Left ventricle myocardium inferior (tissue), 1 donor: ENCODE measurements at regions not wholly inside any gene's neighbourhood (a gene's known extent, or its start where the extent isn't known, plus 50 kb on each side); places are given as distances from the start of the nearest gene placed in this dataset.

Source experiments
- DNase-seq: peaks from one replicate; pipeline ENCODE4 v3.0.0-alpha.2; 2020
- H3K27ac ChIP-seq: fragments of 200-600 bp; replicated peaks from 2 replicates; pipeline ENCODE4 v1.8.0; 2021
- H3K27me3 ChIP-seq: fragments of 200-600 bp; 2 replicates; pipeline ENCODE4 v1.8.0; 2021; ENCODE audit warnings: low read depth
- H3K36me3 ChIP-seq: fragments of 200-600 bp; 2 replicates; pipeline ENCODE4 v1.8.0; 2021
- H3K4me1 ChIP-seq: fragments of 200-600 bp; 2 replicates; pipeline ENCODE4 v1.8.0; 2021
- H3K4me3 ChIP-seq: fragments of 200-600 bp; 2 replicates; pipeline ENCODE4 v1.8.0; 2021; ENCODE audit warnings: mild to moderate bottlenecking, moderate library complexity
- H3K9me3 ChIP-seq: fragments of 200-600 bp; replicated peaks from 2 replicates; pipeline ENCODE4 v1.8.0; 2021
- intact Hi-C: fragments of 100-400 bp; cut with micrococcal nuclease; formaldehyde crosslinking; loops from one replicate; pipeline ENCODE4 v1.11.0; 2022
- TF ChIP-seq, protein P1 (sequence below): fragments of 200-600 bp; IDR thresholded peaks from 2 replicates; pipeline ENCODE4 v1.8.0; 2021; ENCODE audit warnings: antibody characterized with exemption, mild to moderate bottlenecking, borderline replicate concordance
- donor health status: DM: no; HTN: yes; CAD: no; lungs with severe emphysema.

DNA sequence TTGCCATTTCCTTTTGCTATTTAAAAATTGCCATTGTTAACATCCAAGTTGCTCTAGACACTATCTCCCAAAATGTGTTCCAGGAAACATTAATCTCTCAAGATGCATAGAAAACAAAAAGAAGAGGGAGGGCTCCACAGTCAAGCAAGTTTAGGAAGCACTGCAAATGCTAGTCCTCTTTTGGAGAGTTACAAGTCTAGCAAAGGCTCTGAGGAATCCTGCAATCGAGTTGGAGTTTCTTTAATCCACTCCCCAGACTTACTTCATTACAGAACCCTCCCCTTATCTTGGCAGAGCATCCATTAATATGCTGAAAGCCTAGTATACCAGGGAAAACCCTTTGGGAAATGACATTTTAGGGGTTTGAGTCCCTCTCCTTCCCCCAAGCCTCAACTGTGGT, 147.9 kb downstream of the SYF2 start:
- H3K27me3 ChIP-seq: peaks cover 43% of the 10 kb centered on the region
- H3K9me3 ChIP-seq: peaks cover 4% of the 10 kb centered on the region
- H3K4me1 ChIP-seq: no peaks in the 10 kb centered on the region
- no peak overlapping the region for H3K4me3 ChIP-seq
- intact Hi-C loops: no loop called here
- TF ChIP-seq, protein P1, sequence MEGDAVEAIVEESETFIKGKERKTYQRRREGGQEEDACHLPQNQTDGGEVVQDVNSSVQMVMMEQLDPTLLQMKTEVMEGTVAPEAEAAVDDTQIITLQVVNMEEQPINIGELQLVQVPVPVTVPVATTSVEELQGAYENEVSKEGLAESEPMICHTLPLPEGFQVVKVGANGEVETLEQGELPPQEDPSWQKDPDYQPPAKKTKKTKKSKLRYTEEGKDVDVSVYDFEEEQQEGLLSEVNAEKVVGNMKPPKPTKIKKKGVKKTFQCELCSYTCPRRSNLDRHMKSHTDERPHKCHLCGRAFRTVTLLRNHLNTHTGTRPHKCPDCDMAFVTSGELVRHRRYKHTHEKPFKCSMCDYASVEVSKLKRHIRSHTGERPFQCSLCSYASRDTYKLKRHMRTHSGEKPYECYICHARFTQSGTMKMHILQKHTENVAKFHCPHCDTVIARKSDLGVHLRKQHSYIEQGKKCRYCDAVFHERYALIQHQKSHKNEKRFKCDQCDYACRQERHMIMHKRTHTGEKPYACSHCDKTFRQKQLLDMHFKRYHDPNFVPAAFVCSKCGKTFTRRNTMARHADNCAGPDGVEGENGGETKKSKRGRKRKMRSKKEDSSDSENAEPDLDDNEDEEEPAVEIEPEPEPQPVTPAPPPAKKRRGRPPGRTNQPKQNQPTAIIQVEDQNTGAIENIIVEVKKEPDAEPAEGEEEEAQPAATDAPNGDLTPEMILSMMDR: no peak
- DNase-seq: no peak
- H3K36me3 ChIP-seq: no peaks in the 10 kb centered on the region
- H3K27ac ChIP-seq: no peak overlapping the region

DNA sequence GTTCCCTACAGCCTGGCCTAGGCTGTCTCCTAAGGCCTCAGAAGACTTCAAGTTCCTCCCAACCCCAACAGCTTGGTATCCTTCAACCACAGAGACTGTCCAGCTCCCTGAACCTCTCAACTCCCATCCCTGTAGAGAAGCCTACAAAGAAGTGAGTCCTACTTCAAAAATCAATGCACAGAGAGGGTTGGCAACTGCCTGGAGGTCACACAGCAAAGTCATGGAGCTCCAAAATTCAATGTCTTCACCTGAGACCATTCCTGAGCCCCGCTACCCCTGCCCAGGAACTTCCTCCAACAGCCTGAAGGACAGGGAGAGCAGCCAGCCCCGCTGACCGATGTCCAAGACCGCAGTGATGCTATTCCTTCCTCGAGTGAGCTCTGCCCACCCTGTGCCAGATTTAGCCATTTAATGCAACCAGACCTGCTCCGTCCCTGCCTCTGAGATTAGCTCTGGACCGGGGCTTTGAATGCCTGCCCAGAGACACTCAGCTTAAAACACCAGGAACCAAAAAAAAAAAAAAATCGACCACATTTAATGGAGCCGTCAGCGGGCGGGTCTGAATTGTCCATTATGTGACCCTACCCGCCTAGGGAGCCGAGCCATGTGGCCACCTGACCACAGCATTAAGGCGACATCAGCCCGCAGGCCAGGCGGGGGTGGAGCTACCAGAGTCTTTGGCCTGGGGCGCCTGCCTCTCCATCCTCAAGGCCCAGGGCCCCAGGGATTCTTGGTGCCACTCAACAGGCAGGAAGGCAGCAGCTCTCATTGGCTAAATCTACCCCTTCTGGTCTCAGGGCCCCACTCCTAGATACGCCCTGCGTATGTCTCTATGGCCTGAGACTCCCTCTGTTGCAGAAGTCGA, 148.6 kb downstream of the SYF2 start:
- intact Hi-C loops: no loop called here

DNA sequence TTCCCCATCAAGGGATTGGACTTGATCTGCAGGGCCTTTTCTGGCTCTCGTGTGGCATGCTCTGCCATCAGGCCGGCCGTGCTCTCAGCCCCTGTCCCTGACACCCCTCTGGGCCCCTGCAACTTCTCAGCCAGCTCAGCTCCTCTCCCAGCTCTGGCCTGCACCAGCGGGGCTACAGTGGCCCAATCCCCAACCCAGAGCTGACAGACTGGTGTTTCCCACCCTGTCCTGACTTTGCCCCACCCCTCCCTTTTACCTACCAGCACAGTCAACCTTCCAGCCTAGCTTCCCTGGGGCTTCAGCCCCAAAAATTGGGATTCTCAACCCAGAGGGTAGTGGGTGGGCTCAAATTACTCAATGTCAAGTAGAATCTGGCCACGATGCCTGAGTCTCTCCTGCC, 149.3 kb downstream of the SYF2 start:
- H3K4me1 ChIP-seq: no peaks in the 10 kb centered on the region
- H3K27me3 ChIP-seq: peaks cover 29% of the 10 kb centered on the region
- TF ChIP-seq, protein P1: no peak
- H3K36me3 ChIP-seq: no peaks in the 10 kb centered on the region
- no peak overlapping the region for H3K4me3 ChIP-seq
- intact Hi-C loops: no loop called here
- no peak for DNase-seq
- peaks cover 16% of the 10 kb centered on the region for H3K9me3 ChIP-seq
- H3K27ac ChIP-seq: no peak overlapping the region

More for the DNA sequence above, 148.6 kb downstream of the SYF2 start:
- Histone ChIP-seq H3K9me3 (peaks cover 11% of the 10 kb centered on the region), H3K27me3 (peaks cover 36% of the 10 kb centered on the region), H3K4me3 (no peak overlapping the region), H3K4me1 (no peaks in the 10 kb centered on the region), H3K36me3 (no peaks in the 10 kb centered on the region), H3K27ac (no peak overlapping the region)
- TF ChIP-seq, protein P1: no peak
- no peak for DNase-seq

DNA sequence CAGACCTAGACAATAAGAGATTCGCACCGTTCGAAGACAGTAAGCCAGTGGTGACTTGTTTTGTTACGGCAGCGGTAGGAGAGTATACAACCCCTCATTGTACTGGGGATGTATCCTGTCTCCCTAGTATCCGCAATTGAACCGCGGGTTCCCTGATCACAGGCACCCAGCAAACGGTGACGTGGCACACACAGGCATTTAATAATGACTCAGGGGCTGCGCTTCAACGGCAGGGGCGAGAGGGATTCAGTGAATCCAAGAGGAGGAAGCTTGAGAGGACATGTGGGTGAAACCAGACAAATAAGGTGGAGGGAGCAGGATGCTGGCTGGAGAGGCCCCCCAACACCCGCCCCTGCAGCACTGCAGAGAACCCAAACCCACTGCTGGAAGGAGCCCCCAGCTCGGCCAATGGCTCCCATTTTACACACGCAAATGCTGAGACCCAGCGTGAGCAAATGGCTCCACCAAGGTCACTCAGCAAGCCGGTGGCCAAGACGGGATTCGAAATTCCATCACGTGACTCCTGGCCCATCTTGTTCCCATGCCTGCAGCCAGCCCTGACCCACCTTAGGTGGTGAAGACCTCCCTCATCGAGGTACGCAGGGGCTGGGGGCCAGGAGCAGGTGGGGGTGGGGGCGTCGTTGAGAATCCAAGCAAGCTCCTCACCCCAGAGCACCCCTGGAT, 149.9 kb downstream of the SYF2 start:
- Histone ChIP-seq H3K9me3 (peaks cover 22% of the 10 kb centered on the region), H3K4me1 (no peaks in the 10 kb centered on the region), H3K27ac (no peak overlapping the region), H3K4me3 (no peak overlapping the region), H3K27me3 (peaks cover 22% of the 10 kb centered on the region), H3K36me3 (no peaks in the 10 kb centered on the region)
- no peak for DNase-seq
- intact Hi-C loops: no loop called here
- TF ChIP-seq, protein P1: no peak

DNA sequence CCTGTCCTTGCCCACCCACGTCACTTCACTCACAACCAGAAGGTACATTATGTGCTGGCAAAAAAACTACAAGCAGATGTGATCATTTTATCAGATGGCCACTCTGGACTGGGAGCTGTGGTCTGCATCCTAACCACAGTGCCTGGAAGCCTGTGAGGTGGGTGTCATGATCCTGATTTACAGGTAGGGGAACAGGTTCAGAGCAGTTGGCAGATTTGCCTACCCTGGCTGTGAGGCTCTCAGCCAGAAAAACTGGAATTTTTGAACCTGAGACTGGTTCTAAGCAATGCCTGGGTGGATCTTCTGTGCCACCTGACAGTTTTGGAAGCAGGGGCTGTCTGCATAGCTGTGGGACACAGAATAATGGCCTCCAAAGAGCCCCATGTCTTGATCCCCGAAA, 150.8 kb downstream of the SYF2 start:
- Histone ChIP-seq H3K9me3 (peaks cover 30% of the 10 kb centered on the region), H3K27ac (no peak overlapping the region), H3K36me3 (no peaks in the 10 kb centered on the region), H3K27me3 (peaks cover 14% of the 10 kb centered on the region), H3K4me3 (no peak overlapping the region), H3K4me1 (no peaks in the 10 kb centered on the region)
- DNase-seq: no peak
- TF ChIP-seq, protein P1: no peak
- intact Hi-C loops: no loop called here
